Parathyroid adenoma (tissue), 2 donors: ENCODE measurements at regions not wholly inside any gene's neighbourhood (a gene's known extent, or its start where the extent isn't known, plus 50 kb on each side); places are given as distances from the start of the nearest gene placed in this dataset.

ENCODE experiments used
- H2AFZ ChIP-seq: fragments of 300-600 bp; sonication (generic); one replicate; pipeline ENCODE4 v1.7.0; 2017; ENCODE audit warnings: antibody characterized with exemption, mild to moderate bottlenecking
- H3K27ac ChIP-seq: fragments of 300-600 bp; sonication (generic); one replicate; pipeline ENCODE4 v1.7.0; 2017
- H3K27me3 ChIP-seq: fragments of 300-600 bp; sonication (generic); one replicate; pipeline ENCODE4 v1.7.0; 2017; ENCODE audit warnings: low read length; ENCODE audit not compliant: control insufficient read depth, insufficient read depth
- H3K36me3 ChIP-seq: fragments of 300-600 bp; sonication (generic); one replicate; pipeline ENCODE4 v1.7.0; 2017; ENCODE audit warnings: low read length; ENCODE audit not compliant: control insufficient read depth, insufficient read depth
- H3K4me1 ChIP-seq: fragments of 300-600 bp; sonication (generic); one replicate; pipeline ENCODE4 v1.7.0; 2017; ENCODE audit warnings: control low read depth
- H3K4me2 ChIP-seq: fragments of 300-600 bp; sonication (generic); one replicate; pipeline ENCODE4 v1.7.0; 2017; ENCODE audit warnings: low read length
- H3K4me3 ChIP-seq: fragments of 300-600 bp; sonication (generic); one replicate; pipeline ENCODE4 v1.7.0; 2017; ENCODE audit warnings: low read depth, low read length
- H3K79me2 ChIP-seq: fragments of 300-600 bp; sonication (generic); one replicate; pipeline ENCODE4 v1.7.0; 2017; ENCODE audit warnings: control low read depth
- H3K9ac ChIP-seq: fragments of 300-600 bp; sonication (generic); one replicate; pipeline ENCODE4 v1.7.0; 2017; ENCODE audit warnings: mild to moderate bottlenecking
- H3K9me3 ChIP-seq: fragments of 300-600 bp; sonication (generic); one replicate; pipeline ENCODE4 v1.7.0; 2017; ENCODE audit warnings: low read length; ENCODE audit not compliant: control insufficient read depth
- CTCF ChIP-seq: fragments of 300-600 bp; sonication (generic); IDR thresholded peaks from one replicate; pipeline ENCODE4 v1.7.0; 2017; ENCODE audit warnings: antibody characterized with exemption, mild to moderate bottlenecking
- donor health status: primary hyperparathyroidism.

- Histone ChIP-seq H3K9ac (no peak overlapping the region), H3K4me3 (no peak overlapping the region), H3K4me1 (no peaks in the 10 kb centered on the region), H3K36me3 (no peaks in the 10 kb centered on the region), H2AFZ (no peak overlapping the region), H3K27ac (no peak overlapping the region), H3K79me2 (no peaks in the 10 kb centered on the region), H3K9me3 (no peaks in the 10 kb centered on the region), H3K4me2 (no peak overlapping the region), H3K27me3 (no peaks in the 10 kb centered on the region)
- TF ChIP-seq CTCF = no peak
Measured at GRCh38 chr1:173337126-173337525, 130.0 kb upstream of the TNFSF4 start.

- H3K9me3 ChIP-seq = no peaks in the 10 kb centered on the region
- no peaks in the 10 kb centered on the region for H3K27me3 ChIP-seq
- H3K4me2 ChIP-seq = no peak overlapping the region
- H3K36me3 ChIP-seq = no peaks in the 10 kb centered on the region
- H3K4me1 ChIP-seq = no peaks in the 10 kb centered on the region
- no peak overlapping the region for H3K4me3 ChIP-seq
- no peak overlapping the region for H2AFZ ChIP-seq
- no peak overlapping the region for H3K27ac ChIP-seq
- H3K9ac ChIP-seq = no peak overlapping the region
- no peaks in the 10 kb centered on the region for H3K79me2 ChIP-seq
- no peak for TF ChIP-seq CTCF
Measured at GRCh38 chr1:173341307-173341706, 134.2 kb upstream of the TNFSF4 start.

- Histone ChIP-seq H3K36me3 (no peaks in the 10 kb centered on the region), H3K9me3 (no peaks in the 10 kb centered on the region), H3K27me3 (no peaks in the 10 kb centered on the region), H3K27ac (no peak overlapping the region), H3K9ac (no peak overlapping the region), H3K4me3 (no peak overlapping the region), H3K4me2 (no peak overlapping the region), H3K79me2 (no peaks in the 10 kb centered on the region), H2AFZ (no peak overlapping the region), H3K4me1 (no peaks in the 10 kb centered on the region)
- no peak for TF ChIP-seq CTCF
Measured at GRCh38 chr1:173341971-173342370, 134.8 kb upstream of the TNFSF4 start.

GRCh38 chr1:173342736-173343135 is 134.4 kb upstream of the PRDX6 start:
- Histone ChIP-seq H2AFZ (no peak overlapping the region), H3K4me2 (no peak overlapping the region), H3K27me3 (no peaks in the 10 kb centered on the region), H3K9me3 (no peaks in the 10 kb centered on the region), H3K36me3 (no peaks in the 10 kb centered on the region), H3K9ac (no peak overlapping the region), H3K4me3 (no peak overlapping the region), H3K79me2 (no peaks in the 10 kb centered on the region), H3K4me1 (no peaks in the 10 kb centered on the region), H3K27ac (no peak overlapping the region)
- TF ChIP-seq CTCF = no peak

- H3K4me3 ChIP-seq = no peak overlapping the region
- no peak overlapping the region for H3K4me2 ChIP-seq
- no peaks in the 10 kb centered on the region for H3K27me3 ChIP-seq
- no peaks in the 10 kb centered on the region for H3K36me3 ChIP-seq
- H3K79me2 ChIP-seq = no peaks in the 10 kb centered on the region
- H2AFZ ChIP-seq = no peak overlapping the region
- no peak for TF ChIP-seq CTCF
- H3K4me1 ChIP-seq = no peaks in the 10 kb centered on the region
- H3K9ac ChIP-seq = no peak overlapping the region
- H3K27ac ChIP-seq = no peak overlapping the region
- no peaks in the 10 kb centered on the region for H3K9me3 ChIP-seq
Measured at GRCh38 chr1:173344034-173344743, 132.9 kb upstream of the PRDX6 start.
